Liver (tissue), 8 donors: ENCODE measurements at regions not wholly inside any gene's neighbourhood (a gene's known extent, or its start where the extent isn't known, plus 50 kb on each side); places are given as distances from the start of the nearest gene placed in this dataset.

Source experiments
- DNase-seq: peaks from one replicate; pipeline ENCODE4 v3.0.0-alpha.2; 2017; ENCODE audit warnings: low spot score
- H3K27ac ChIP-seq, 2 donors: one replicate each; pipeline ENCODE4 v1.7.0; 2013; ENCODE audit warnings: inconsistent platforms in 2 of 2, low read length in 2 of 2, control low read depth in 1 of 2, low read depth in 1 of 2, mild to moderate bottlenecking in 1 of 2
- H3K27me3 ChIP-seq, 4 donors: one replicate each; pipeline versions ENCODE4 v1.6.1 to v1.7.0; 2013; ENCODE audit warnings: low read length in 3 of 4, inconsistent platforms in 1 of 4, mild to moderate bottlenecking in 1 of 4, moderate library complexity in 1 of 4; ENCODE audit not compliant: control insufficient read depth in 4 of 4, insufficient read depth in 4 of 4
- H3K36me3 ChIP-seq, 4 donors: one replicate each; pipeline versions ENCODE4 v1.6.1 to v1.7.0; 2013; ENCODE audit warnings: low read length in 3 of 4, mild to moderate bottlenecking in 3 of 4, low read depth in 1 of 4, moderate library complexity in 1 of 4; ENCODE audit not compliant: control insufficient read depth in 4 of 4, insufficient read depth in 3 of 4
- H3K4me1 ChIP-seq, 4 donors: one replicate each; pipeline versions ENCODE4 v1.6.1 to v1.7.0; 2013; ENCODE audit warnings: low read length in 3 of 4, mild to moderate bottlenecking in 3 of 4, moderate library complexity in 1 of 4; ENCODE audit not compliant: control insufficient read depth in 4 of 4, insufficient read depth in 4 of 4
- H3K4me3 ChIP-seq, 3 donors: one replicate each; pipeline versions ENCODE4 v1.6.1 to v1.7.0; 2013; ENCODE audit warnings: low read length in 3 of 3, control low read depth in 1 of 3, low read depth in 1 of 3, mild to moderate bottlenecking in 1 of 3
- H3K9ac ChIP-seq, 2 donors: one replicate each; pipeline ENCODE4 v1.7.0; 2013; ENCODE audit warnings: low read length in 2 of 2, mild to moderate bottlenecking in 2 of 2, moderate library complexity in 2 of 2, control low read depth in 1 of 2, low read depth in 1 of 2
- H3K9me3 ChIP-seq, 4 donors: one replicate each; pipeline versions ENCODE4 v1.6.1 to v1.7.0; 2013; ENCODE audit warnings: low read length in 3 of 4; ENCODE audit not compliant: control insufficient read depth in 4 of 4
- EGR1 ChIP-seq, 2 donors: IDR thresholded peaks; 2 replicates each; pipeline ENCODE4 v1.6.1; 2016 to 2018; ENCODE audit warnings: antibody characterized with exemption in 2 of 2, low read depth in 2 of 2
- FOXA1 ChIP-seq: IDR thresholded peaks from 2 replicates; pipeline ENCODE4 v1.6.1; 2016; ENCODE audit warnings: antibody characterized with exemption
- FOXA2 ChIP-seq: IDR thresholded peaks from 2 replicates; pipeline ENCODE4 v1.6.1; 2016; ENCODE audit warnings: antibody characterized with exemption
- GABPA ChIP-seq, 2 donors: IDR thresholded peaks in 1 of 2; conservative IDR thresholded peaks in 1 of 2; 2 replicates each; pipeline ENCODE4 v1.6.1; 2016; ENCODE audit warnings: antibody characterized with exemption in 2 of 2, mild to moderate bottlenecking in 1 of 2, moderate library complexity in 1 of 2
- HNF4A ChIP-seq, 2 donors: conservative IDR thresholded peaks; 2 replicates each; pipeline ENCODE4 v1.6.1; 2016; ENCODE audit warnings: antibody characterized with exemption in 2 of 2, mild to moderate bottlenecking in 2 of 2
- HNF4G ChIP-seq: IDR thresholded peaks from 2 replicates; pipeline ENCODE4 v1.6.1; 2016; ENCODE audit warnings: antibody characterized with exemption
- JUND ChIP-seq, 2 donors: IDR thresholded peaks; 2 replicates each; pipeline ENCODE4 v1.6.1; 2016; ENCODE audit warnings: antibody characterized with exemption in 2 of 2
- NR2F2 ChIP-seq: IDR thresholded peaks from 2 replicates; pipeline ENCODE4 v1.6.1; 2016; ENCODE audit warnings: antibody characterized with exemption
- RXRA ChIP-seq, 2 donors: IDR thresholded peaks; 2 replicates each; pipeline ENCODE4 v1.6.1; 2017 to 2018; ENCODE audit warnings: antibody characterized with exemption in 2 of 2, mild to moderate bottlenecking in 1 of 2
- TAF1 ChIP-seq: conservative IDR thresholded peaks from 2 replicates; pipeline ENCODE4 v1.6.1; 2016; ENCODE audit warnings: antibody characterized with exemption, mild to moderate bottlenecking
- YY1 ChIP-seq: IDR thresholded peaks from 2 replicates; pipeline ENCODE4 v1.6.1; 2016; ENCODE audit warnings: antibody characterized with exemption, mild to moderate bottlenecking
- WGBS: extraction: QIAGEN DNeasy Blood & Tissue Kit; methylation state at CpG from one replicate; pipeline ENCODE4 v1.1.7; 2013; 5-methylcytosine and 5-hydroxymethylcytosine counted together
- TF ChIP-seq, protein P1 (sequence below): fragments of 150-350 bp; IDR thresholded peaks from 2 replicates; pipeline ENCODE4 v1.5.1; 2017; ENCODE audit warnings: improper control_type of control experiment, low read depth, low read length; ENCODE audit not compliant: missing input control
- TF ChIP-seq, protein P2 (sequence below): IDR thresholded peaks from 2 replicates; pipeline ENCODE4 v1.6.1; 2016; ENCODE audit warnings: antibody characterized with exemption
- donor health status: healthy.
- donor health status: healthy.
- donor health status: healthy.
- donor health status: healthy.
- donor health status: healthy.

DNA sequence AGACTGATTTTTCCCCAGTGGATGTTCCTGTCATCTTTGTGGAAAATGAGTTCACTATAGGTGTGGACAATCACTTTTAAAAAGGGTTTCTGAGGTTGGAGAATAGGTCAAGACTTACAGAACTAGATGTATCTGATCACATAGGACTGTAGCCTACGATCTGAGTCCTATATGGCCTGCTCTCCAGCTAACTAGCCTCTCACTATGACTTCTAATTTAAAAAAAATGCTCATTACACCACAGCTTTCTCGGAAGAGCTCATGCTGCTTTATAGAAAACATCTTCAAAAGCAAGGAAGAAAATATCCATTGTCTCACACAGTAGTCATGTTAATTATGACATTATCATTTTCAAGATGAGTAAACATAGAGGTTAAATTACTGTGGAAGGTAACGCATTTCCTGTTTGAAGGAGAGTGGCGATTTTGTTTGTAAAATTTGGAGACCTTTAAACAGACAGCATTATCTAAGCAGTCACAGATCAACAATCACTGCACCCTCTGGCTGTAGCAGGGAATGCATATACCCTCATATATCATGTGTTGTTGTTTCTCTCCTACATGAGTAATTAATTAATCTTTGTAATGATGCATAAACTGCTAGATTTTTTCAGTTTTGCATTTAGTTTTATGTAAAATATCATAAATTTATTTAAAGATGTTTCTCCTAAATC lies 573.7 kb downstream of the GABRG2 start:
- Histone ChIP-seq H3K36me3 (no peaks in the 10 kb centered on the region), H3K27ac (no peak overlapping the region), H3K27me3 (no peaks in the 10 kb centered on the region), H3K4me1 (no peaks in the 10 kb centered on the region), H3K9ac (no peak overlapping the region), H3K9me3 (peaks cover 0 to 2% (median 0%) of the 10 kb centered on the region in 4 donors), H3K4me3 (no peak overlapping the region)
- no peak for TF ChIP-seq YY1
- 51% methylated on average over 4 of the region's 4 CpGs for WGBS
- no peak for DNase-seq

DNA sequence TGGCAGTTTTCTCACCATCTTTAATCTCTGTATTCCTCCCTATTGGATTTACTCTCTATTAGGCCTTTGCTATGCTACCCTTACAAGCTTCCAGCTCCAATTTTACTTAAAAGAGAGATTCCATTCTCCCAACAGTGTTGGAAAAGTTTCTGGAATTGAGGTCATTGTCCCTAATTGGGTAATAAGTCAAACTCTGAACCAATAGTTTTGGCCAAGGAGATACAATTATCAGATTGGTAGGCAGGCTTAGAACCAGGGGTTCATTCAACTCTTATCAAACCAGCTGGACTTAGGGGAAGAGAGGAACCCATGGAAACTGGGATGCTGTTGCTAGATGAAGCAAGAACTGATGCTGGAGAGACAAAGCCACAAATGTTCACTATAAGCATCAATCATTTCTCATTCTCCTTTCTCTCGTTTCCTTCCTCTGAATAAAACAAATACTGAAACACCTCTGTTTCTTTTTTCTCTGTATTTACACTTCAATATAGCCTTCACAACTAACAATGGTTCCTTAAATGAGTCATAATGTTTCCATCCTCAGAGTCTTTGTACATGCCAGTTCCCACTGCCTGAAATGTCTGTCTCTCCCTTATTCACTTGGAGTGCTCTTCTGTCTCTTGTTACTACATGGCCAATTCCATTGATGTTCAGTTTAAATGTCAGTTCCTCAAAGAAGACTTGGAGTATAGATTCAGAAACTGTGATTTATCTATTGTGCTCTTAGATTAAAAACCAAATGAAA lies 587.3 kb downstream of the GABRG2 start:
- TF ChIP-seq FOXA2 (no peak), HNF4A (conservative IDR thresholded peaks at IDR 0.05) (no peak), YY1 (no peak), JUND (IDR thresholded peaks at IDR 0.05) (no peak), RXRA (IDR thresholded peaks at IDR 0.05) (peak; percentile 40 to 71), HNF4G (no peak), FOXA1 (no peak), NR2F2 (peak; percentile 51), TAF1 (no peak), EGR1 (IDR thresholded peaks at IDR 0.05; ENCODE audit: low read depth in 2 of 2) (no peak)
- Histone ChIP-seq H3K4me3 (no peak overlapping the region), H3K27ac (no peak overlapping the region), H3K36me3 (no peaks in the 10 kb centered on the region), H3K9ac (no peak overlapping the region), H3K9me3 (peaks cover 0 to 3% (median 0%) of the 10 kb centered on the region in 4 donors), H3K27me3 (no peaks in the 10 kb centered on the region), H3K4me1 (no peaks in the 10 kb centered on the region)
- WGBS = 79% methylated on average over 1 of the region's 1 CpG
- no peak for DNase-seq

DNA sequence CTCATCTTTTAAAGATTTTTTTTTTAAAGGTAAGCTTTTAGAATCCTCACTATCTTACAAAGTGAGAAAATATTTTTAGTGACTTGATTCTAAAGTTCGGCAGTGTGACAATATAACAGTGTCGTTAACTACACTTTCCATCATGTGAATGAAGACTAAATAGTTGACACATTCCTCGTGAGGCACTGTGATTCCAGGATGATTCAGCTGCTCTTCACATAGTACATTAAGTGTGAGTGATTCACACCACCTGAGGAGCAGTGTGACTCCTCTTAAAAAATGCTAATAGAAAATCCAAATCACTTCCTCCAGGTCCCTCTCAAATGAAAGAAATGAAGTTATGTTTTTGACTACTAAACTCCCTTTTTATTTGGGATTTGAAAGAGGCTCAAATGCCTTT lies 589.5 kb downstream of the GABRG2 start:
- 75% methylated on average over 3 of the region's 3 CpGs for WGBS
- H3K9ac ChIP-seq = no peak overlapping the region
- H3K27ac ChIP-seq = no peak overlapping the region
- no peak for DNase-seq
- no peak for TF ChIP-seq GABPA (IDR thresholded peaks at IDR 0.05 in 1 of 2, conservative IDR thresholded peaks at IDR 0.05 in 1 of 2)
- TF ChIP-seq TAF1 = no peak
- TF ChIP-seq, protein P1, sequence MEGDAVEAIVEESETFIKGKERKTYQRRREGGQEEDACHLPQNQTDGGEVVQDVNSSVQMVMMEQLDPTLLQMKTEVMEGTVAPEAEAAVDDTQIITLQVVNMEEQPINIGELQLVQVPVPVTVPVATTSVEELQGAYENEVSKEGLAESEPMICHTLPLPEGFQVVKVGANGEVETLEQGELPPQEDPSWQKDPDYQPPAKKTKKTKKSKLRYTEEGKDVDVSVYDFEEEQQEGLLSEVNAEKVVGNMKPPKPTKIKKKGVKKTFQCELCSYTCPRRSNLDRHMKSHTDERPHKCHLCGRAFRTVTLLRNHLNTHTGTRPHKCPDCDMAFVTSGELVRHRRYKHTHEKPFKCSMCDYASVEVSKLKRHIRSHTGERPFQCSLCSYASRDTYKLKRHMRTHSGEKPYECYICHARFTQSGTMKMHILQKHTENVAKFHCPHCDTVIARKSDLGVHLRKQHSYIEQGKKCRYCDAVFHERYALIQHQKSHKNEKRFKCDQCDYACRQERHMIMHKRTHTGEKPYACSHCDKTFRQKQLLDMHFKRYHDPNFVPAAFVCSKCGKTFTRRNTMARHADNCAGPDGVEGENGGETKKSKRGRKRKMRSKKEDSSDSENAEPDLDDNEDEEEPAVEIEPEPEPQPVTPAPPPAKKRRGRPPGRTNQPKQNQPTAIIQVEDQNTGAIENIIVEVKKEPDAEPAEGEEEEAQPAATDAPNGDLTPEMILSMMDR = no peak
- TF ChIP-seq HNF4A (conservative IDR thresholded peaks at IDR 0.05) = no peak
- TF ChIP-seq, protein P2, sequence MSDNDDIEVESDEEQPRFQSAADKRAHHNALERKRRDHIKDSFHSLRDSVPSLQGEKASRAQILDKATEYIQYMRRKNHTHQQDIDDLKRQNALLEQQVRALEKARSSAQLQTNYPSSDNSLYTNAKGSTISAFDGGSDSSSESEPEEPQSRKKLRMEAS = no peak
- TF ChIP-seq JUND (IDR thresholded peaks at IDR 0.05) = no peak
- H3K4me1 ChIP-seq = no peaks in the 10 kb centered on the region
- no peaks in the 10 kb centered on the region for H3K27me3 ChIP-seq
- H3K4me3 ChIP-seq = no peak overlapping the region
- no peaks in the 10 kb centered on the region for H3K36me3 ChIP-seq
- H3K9me3 ChIP-seq = no peaks in the 10 kb centered on the region
